Stomach (tissue), 4 donors: ENCODE measurements at regions not wholly inside any gene's neighbourhood (a gene's known extent, or its start where the extent isn't known, plus 50 kb on each side); places are given as distances from the start of the nearest gene placed in this dataset.

ENCODE experiments used
- EP300 ChIP-seq: sonication (generic); formaldehyde crosslinking; IDR thresholded peaks from one replicate; pipeline ENCODE4 v1.6.1; 2017; ENCODE audit warnings: antibody characterized with exemption
- POLR2A ChIP-seq, 4 donors: fragments of 450-650 bp; IDR thresholded peaks; one replicate each; pipeline ENCODE4 v1.6.1; 2016; ENCODE audit warnings: antibody characterized with exemption in 4 of 4, control low read depth in 2 of 4, mild to moderate bottlenecking in 1 of 4, moderate library complexity in 1 of 4
- POLR2AphosphoS5 ChIP-seq, 3 donors: sonication (generic); formaldehyde crosslinking; IDR thresholded peaks; one replicate each; pipeline ENCODE4 v1.6.1; 2016; ENCODE audit warnings: antibody characterized with exemption in 3 of 3
- TF ChIP-seq, protein P1 (sequence below), 7 experiments: fragments of 450-650 bp in 4 of 7; fragments of 200-600 bp in 3 of 7; sonication (generic) in 3 of 7; IDR thresholded peaks; one replicate each; pipeline ENCODE4 v1.5.1; 2016 to 2019; ENCODE audit warnings: antibody characterized with exemption in 7 of 7, control low read depth in 2 of 7, mild to moderate bottlenecking in 1 of 7

DNA sequence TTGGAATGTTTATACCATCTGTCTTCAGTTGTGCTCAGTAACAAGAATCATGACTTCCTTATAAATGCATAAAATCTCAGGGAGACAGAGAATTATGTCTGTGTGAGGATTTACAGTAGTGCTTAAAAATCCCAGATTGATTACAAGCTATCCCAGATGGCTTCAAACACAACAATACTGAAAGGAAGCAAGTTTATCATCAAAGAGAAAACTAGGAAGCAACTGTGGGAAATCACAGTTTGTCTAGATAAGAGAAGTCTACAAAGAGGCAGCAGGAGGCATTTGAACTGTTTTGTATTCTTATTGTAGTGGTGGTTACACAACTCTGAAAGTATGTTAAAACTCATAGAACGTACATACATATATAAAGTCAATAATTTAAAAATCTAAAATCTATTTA lies 104.4 kb upstream of the SALL4 start:
- TF ChIP-seq POLR2AphosphoS5 (IDR thresholded peaks at IDR 0.05) = no peak
- TF ChIP-seq, protein P1, sequence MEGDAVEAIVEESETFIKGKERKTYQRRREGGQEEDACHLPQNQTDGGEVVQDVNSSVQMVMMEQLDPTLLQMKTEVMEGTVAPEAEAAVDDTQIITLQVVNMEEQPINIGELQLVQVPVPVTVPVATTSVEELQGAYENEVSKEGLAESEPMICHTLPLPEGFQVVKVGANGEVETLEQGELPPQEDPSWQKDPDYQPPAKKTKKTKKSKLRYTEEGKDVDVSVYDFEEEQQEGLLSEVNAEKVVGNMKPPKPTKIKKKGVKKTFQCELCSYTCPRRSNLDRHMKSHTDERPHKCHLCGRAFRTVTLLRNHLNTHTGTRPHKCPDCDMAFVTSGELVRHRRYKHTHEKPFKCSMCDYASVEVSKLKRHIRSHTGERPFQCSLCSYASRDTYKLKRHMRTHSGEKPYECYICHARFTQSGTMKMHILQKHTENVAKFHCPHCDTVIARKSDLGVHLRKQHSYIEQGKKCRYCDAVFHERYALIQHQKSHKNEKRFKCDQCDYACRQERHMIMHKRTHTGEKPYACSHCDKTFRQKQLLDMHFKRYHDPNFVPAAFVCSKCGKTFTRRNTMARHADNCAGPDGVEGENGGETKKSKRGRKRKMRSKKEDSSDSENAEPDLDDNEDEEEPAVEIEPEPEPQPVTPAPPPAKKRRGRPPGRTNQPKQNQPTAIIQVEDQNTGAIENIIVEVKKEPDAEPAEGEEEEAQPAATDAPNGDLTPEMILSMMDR (IDR thresholded peaks at IDR 0.05) = no peak
- TF ChIP-seq EP300 = no peak
- TF ChIP-seq POLR2A (IDR thresholded peaks at IDR 0.05) = no peak
